ENCODE measurements at regions not wholly inside any gene's neighbourhood (a gene's known extent, or its start where the extent isn't known, plus 50 kb on each side); places are given as distances from the start of the nearest gene placed in this dataset.

GRCh38 chr1:58939666-58940370 is 156.0 kb upstream of the JUN start:
- no peak for TF ChIP-seq POLR2AphosphoS5 (IDR thresholded peaks at IDR 0.05; ENCODE audit: low read depth)
- TF ChIP-seq CTCF (IDR thresholded peaks at IDR 0.05; ENCODE audit: insufficient read depth, low read length): no peak
- TF ChIP-seq SPI1 (IDR thresholded peaks at IDR 0.05; ENCODE audit: borderline replicate concordance, low read depth): no peak
- no peak for TF ChIP-seq REST (IDR thresholded peaks at IDR 0.05; ENCODE audit: insufficient replicate concordance, low read depth)
- TF ChIP-seq GABPA (IDR thresholded peaks at IDR 0.05; ENCODE audit: low read depth): no peak
- H3K27ac ChIP-seq (replicated peaks): no peak overlapping the region
- no peak for DNase-seq (ENCODE audit: low read depth in 1 of 2, low spot score in 1 of 2)
- no peak overlapping the region for H3K4me3 ChIP-seq (replicated peaks; ENCODE audit: insufficient read depth, low read length)
- H3K27me3 ChIP-seq (ENCODE audit: insufficient read depth, poor library complexity, severe bottlenecking): no peaks in the 10 kb centered on the region

DNA sequence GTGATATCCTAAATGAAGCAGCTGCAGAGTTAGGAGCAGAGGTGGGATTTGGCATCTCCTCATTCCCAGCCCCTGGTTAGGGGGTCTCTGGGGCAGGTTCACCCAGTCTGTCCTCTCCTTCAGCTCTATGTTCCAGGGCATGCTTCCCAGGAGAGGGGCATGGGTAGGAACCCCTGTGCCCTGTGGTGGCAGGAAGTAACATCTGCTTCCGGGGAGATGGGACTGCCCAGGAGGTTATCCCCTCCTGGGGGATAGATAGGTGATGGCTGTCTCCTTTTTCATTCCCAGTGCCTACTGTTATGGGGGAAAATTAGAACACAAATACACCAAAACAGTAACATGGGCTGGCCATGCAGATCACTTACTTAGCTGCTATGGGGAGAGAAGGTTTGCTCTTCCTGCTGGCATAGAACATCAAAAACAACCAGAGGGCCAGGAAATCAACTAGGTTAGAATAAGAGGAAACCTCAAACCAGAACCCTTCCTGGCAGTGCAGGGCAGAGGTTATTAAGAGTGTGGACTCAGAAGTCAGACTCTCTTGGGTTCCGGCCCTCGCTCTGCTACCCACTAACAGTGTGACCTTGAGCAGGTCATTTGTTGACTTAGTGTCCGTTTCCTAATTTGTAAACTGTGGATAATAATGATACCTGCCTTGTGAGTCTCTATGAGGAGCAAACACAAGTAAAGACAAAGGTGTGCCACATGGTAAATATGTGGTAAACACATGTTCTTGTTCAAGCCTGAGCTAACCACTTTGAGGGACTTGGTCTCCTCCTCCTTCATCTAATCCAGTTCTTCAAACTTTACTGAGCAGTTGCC is 157.8 kb upstream of the JUN start:
- Histone ChIP-seq H3K27me3 (ENCODE audit: insufficient read depth, poor library complexity, severe bottlenecking) (no peaks in the 10 kb centered on the region), H3K27ac (replicated peaks) (no peak overlapping the region), H3K4me3 (replicated peaks; ENCODE audit: insufficient read depth, low read length) (no peak overlapping the region)
- TF ChIP-seq CTCF (IDR thresholded peaks at IDR 0.05; ENCODE audit: insufficient read depth, low read length) (no peak), POLR2AphosphoS5 (IDR thresholded peaks at IDR 0.05; ENCODE audit: low read depth) (no peak), GABPA (IDR thresholded peaks at IDR 0.05; ENCODE audit: low read depth) (no peak)
- DNase-seq (ENCODE audit: low read depth in 1 of 2, low spot score in 1 of 2): no peak

- no peak for TF ChIP-seq POLR2AphosphoS5 (IDR thresholded peaks at IDR 0.05; ENCODE audit: low read depth)
- no peak for TF ChIP-seq GABPA (IDR thresholded peaks at IDR 0.05; ENCODE audit: low read depth)
- TF ChIP-seq CTCF (IDR thresholded peaks at IDR 0.05; ENCODE audit: insufficient read depth, low read length): no peak
- no peak for TF ChIP-seq REST (IDR thresholded peaks at IDR 0.05; ENCODE audit: insufficient replicate concordance, low read depth)
- TF ChIP-seq SPI1 (IDR thresholded peaks at IDR 0.05; ENCODE audit: borderline replicate concordance, low read depth): no peak
- H3K27me3 ChIP-seq (ENCODE audit: insufficient read depth, poor library complexity, severe bottlenecking): no peaks in the 10 kb centered on the region
- H3K4me3 ChIP-seq (replicated peaks; ENCODE audit: insufficient read depth, low read length): no peak overlapping the region
- DNase-seq (ENCODE audit: low read depth in 1 of 2, low spot score in 1 of 2): no peak
- no peak overlapping the region for H3K27ac ChIP-seq (replicated peaks)
These were observed 158.9 kb upstream of the JUN start for GRCh38 chr1:58942759-58943191.

All from HL-60 (cell line).